GM21526 (cell line): ENCODE measurements at regions not wholly inside any gene's neighbourhood (a gene's known extent, or its start where the extent isn't known, plus 50 kb on each side); places are given as distances from the start of the nearest gene placed in this dataset.
"Not testable (repeated sequence)": the region's sequence is repeated elsewhere in the genome, so short reads cannot be mapped to it uniquely, and the experiment has no call there.

Experiments used
- ATAC-seq: cut with Tn5 transposase; IDR thresholded peaks from one replicate; pipeline ENCODE4 v1.9.1; 2021; ENCODE audit warnings: moderate library complexity; ENCODE audit not compliant: unreplicated experiment, low FRiP score

DNA sequence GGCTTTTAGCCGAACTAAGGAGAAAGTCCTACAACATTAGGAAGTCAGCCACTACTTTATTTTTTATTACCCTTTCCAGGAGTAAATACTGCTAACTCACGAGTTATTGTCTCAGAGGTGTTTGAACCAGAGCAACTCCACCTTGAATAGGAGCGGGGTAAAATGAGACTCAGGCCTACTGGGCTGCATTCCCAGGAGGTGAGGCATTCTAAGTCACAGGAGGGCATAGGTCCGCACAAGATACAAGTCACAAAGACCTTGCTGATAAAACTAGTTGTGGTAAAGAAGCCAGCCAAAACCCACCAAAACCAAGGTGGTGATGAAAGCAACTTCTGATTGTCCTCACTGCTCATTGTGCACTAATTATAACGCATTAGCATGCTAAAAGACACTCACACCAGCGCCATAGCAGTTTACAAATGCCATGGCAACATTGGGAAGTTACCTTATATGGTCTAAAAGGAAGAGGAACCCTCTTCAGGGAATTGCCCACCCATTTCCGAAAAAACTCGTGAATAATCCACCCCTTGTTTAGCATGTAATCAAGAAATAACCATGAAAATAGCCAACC is 555.9 kb downstream of the IGSF11 start:
- ATAC-seq, result no peak

DNA sequence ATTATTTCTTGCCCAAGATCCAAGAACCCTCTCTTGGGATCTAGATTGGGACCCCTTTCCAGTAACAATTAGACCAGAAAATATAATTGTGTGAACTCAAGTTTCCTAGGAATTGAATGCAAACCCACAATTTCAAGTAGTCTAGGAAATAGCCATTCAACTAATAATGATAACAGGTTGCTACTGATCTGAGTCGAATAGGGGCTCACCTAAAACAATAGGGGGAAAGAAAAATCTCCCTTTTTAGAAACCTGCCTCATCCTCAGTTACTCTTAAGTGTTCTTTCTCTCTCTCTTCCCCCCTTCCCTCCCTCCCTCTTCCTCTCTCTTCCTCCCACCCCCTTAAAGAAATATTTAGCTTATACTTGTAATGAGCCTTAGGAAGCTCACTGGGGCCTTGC is 555.3 kb downstream of the IGSF11 start:
- no peak for ATAC-seq

DNA sequence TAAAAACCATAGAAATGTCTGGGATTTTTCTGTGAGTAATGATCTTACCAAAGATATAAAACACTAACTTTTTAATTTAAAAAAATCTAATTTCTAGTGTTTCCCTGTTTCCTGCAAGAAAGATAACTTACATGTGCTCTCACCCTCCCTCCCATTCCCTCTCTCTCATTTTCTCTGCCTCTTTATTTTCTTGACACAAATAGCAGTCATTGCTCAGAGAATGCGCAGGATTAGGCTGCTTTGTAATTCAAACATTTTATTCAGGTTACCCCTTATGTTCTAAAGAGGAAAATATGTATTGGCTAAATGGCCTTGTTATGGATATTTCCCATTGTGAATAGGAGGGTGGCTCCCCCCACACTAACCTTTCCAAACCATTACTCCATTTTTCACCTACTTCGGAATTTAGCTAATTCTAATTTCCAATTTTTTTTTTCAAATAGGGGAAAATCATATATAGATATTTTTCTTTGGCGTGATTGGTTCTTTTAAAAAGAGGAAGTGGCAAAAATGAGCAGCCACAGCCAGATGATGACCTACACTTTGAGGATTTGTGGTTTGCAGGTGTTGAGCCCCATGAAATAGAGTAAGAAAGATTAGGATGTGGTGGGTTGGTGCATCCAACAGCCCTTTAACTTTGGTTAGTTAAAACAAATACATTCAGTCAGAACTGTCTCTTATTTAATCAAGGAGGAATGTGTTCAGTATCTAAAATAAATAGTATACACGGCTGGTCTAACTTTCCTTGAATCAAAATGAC is 554.4 kb downstream of the IGSF11 start:
- peak; percentile 85 for ATAC-seq

DNA sequence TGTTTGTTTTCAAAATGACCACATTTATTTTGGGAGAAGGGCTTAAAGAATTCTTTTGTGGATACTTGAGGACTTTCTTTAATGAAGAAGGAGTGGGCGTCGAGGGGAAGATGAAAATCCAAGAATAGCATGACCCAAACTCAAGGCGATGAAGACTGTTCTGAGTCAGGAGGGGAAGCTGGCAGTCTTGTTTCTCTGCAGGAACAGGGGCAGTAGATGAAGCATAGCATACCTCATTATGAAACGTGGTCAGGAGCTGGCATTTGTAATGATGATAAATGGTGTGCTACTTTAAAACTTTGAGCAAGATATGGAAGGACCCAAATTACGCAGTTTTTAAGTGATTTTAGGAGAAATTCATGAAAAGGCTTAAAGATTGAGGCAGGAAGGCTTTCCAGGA is 549.0 kb downstream of the IGSF11 start:
- no peak for ATAC-seq

DNA sequence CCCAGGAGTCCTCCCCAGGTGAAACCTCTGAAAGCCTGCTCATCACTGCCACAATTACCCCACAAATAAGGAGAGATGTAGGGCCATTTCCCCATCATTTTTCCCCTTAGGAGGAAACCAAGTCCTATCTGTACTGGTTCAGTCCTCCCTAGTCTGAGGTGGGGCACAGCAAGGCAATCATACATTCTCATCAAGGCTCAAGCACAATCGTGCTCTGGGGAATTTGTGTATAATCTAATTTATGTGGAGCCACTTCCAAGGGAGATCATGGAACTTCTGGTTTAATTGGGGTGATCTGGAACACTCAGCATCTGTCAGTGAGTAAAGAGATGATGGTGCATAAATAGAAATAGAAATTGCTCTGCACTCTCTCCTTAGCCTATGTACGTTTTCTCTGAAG is 546.9 kb downstream of the IGSF11 start:
- ATAC-seq, result no peak

DNA sequence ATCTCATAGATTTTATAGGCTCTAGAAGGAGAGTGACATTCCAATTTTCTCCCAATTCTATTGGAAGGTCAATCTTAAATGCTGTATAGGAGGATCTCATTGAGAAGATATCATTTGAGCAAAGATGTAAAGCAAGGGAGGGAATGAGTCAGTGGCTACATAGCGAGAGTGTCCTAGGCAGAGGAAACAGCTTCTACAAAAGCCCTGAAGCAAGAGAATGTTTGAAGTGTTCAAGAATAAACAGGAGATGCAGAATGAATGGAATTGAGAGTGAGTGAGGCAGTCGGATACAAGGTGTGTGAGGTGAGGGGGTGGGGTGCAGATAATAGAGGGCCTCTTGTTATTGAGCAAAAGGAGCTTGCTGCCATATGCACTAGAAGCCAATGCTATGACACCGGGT is 545.9 kb downstream of the IGSF11 start:
- ATAC-seq, result no peak

DNA sequence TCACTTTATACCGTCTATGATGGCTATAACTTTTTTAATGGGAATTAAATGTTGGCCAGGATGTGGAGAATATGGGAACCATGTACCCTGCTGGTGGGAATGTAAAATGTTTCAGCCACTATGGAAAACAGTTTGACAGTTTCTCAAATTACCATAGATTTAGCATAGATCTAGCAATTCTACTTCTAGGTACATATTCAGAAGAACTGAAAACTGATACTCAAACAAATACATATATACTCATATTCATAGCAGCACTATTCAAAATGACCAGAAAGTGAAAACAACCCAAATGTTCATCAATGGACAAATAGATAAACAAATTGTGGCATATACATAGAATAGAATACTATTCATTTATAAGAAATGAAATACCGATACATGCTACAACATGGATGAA is 539.4 kb downstream of the IGSF11 start:
- ATAC-seq, result no peak

DNA sequence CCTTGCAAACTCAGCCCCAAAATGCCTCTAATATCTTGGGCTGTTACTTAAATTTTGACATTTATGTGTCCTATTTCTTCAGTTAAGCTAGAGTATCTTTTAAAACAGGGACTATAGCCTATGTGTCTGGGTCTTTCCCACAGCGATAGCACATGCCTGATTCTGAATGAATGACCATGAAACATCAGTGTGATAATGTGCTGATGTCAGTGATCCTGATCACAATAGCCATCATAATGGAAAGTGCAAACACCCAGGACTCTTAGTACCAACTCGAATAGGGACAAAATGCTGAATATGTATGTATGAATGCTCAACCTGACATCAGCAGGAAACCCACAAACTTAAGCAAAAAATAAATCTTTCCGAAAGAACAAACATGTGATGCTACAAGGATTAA is 537.4 kb downstream of the IGSF11 start:
- no peak for ATAC-seq

DNA sequence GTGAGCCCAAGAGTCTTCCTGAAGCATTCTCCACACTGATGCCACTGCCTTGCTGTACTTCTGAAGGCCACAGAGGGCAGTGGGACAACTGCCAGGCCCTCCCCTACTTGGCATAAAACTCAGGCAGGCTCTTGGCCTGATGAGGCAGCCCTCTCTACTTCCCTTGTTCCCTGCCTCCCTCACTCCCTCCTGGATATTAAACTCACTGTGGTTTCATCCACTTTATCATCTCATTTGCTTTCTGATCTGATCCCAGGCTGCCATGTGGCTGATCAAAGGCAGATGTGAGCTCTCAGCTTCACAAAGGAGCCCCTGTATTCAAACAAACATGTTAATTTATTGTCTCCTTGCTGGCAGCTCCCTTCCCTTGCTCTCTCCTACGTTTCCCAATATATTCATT is 533.5 kb downstream of the IGSF11 start:
- ATAC-seq, result no peak

DNA sequence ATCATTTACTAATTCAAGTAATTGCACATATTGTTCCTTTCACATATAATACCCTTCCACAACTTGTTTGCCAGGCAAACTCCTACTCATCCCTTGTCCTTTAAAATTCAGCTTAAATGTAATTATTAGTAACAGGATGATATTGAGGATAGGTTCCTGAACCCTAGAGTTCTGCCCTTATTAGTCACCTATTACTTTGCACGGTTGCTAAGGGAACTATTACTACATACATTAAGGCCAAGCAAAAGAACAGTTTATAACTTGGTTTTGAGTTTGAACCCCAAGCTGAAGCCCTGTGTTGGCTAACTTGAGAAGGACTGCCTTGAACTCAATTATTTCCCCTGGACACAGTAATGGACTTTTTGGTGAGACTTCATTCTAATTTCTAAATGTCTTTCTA is 529.7 kb downstream of the IGSF11 start:
- no peak for ATAC-seq

DNA sequence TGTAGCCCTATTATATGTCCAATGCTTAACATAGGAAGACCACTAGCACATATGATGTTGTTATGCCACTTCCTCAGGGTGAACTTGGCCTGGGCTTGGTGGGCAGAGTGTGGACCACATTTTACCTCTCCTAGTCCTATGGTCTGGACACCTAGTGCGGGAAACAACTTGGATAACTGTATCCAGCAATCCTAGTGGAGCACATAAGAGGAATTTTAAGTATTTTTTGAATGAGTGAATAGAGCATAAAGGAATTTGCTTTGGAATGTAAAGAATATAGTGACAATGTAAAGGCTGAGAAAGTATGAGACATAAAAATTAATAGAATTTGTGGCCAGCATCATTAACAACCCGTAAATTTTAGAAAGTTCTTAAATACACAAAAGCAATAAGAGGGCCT is 528.9 kb downstream of the IGSF11 start:
- ATAC-seq, result no peak

DNA sequence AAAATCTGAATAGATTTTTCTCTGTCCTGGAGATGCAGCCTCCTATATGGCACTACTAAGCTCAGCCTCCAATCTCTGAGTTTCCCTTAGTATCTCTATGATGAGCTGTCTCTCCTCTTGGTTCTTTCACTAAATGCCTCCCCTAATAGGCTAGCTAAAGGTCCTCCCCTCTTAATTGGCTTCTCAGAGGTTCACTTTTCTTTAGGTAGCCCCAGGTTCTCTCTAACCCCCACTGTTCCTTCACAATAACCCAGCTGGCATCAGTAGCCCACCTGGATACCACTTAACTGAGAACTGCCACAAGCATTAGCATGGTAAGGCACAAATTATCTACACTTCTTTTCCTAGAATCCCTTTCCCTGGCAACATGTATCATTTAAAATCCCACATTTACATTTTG is 523.2 kb downstream of the IGSF11 start:
- ATAC-seq, result no peak

DNA sequence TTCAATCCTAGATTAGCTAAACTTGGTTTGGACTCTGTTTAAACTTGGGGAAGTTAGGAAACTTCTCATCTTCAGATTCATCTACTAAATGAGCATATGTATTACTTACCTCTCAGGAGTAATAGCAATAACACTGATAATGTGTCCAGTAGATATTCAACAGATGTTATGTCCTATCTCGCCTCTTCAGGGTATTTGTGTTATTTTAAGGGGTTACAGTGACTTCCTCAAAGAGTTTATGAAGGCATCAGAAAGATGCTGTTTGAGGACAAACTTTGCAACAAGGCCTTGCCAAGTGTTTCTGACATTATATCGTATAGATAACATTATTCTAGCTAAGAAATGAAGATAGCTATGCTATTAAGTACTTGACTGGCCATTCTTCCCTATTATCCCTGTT is 522.3 kb downstream of the IGSF11 start:
- ATAC-seq, result no peak

DNA sequence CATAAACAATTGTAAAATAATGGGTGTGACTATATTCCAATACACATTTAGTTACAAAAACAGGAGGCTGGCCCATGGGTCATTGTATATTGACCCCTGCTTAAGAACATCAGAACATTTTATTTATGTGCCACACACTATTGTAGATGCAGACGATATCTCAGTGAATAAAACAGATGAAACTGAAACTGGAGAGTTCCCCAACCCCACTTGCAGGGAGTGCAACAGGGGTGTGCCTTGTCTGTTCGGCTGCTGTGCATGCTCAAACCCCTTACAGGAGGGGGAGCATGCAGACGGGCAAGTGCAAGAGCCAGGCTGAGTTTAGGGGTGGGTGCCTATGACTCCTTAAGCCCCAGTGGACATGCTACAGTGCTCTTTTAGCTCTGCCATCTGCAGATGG is 509.6 kb downstream of the IGSF11 start:
- ATAC-seq, result no peak

DNA sequence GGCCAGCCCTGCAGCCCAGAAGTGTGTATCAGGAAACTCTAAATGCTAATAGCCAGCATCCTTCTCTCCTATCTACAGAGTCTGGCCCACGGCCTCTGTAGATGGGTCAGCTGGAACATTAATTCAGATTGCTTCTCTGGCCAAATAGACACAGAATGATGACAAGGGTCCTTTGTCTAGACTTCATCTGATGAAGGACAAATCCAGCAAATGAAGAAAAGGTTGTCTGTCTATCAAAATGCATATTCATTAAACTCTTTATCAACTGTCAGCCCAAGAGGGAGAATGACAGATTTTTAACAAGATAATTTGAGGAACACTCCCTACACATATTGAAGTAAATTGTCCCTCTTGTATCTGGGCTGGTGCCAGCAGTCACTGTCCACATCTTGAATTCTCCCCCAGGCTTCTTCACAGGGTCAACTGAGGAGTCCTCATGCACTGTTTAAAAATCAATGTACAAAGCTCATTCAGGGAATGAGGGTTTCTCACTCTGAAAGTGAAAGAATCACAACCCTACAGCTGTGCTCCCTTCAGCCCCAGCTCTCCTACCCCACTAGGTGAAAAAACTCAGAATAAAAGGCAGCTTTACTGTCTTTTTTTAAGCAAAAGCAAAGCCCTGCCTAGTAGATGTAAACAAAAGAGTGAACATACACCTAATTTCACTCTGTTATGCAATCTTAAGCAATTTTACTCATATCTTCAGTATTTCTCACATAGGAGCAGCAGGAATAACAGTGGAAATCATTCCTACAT is 507.7 kb downstream of the IGSF11 start:
- peak; percentile 86 for ATAC-seq

DNA sequence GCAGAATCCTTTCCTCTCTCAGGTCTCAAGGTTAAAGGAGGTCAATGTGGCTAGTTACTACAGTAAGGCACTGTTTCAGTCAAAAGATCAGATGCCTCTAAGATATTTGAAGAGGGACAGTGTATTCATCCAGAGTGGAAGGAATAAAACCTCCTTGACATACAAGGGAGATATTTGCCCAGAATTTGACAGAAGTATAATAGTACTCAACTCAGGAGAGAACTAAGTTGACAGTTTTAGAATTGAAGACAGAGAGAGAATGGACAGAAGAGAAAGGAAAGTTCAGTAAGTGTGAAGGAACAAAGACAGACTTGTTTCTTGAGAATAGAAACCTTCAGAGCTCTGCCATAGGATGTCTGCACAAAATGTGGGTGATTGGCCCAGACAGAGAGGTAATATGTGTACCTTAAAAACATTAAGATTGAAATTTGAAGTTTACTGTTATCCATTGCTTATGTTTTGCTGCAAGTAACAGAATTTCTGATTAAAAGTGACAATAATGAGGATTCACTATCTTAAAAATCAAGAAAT is 507.1 kb downstream of the IGSF11 start:
- ATAC-seq, result peak; percentile 45

DNA sequence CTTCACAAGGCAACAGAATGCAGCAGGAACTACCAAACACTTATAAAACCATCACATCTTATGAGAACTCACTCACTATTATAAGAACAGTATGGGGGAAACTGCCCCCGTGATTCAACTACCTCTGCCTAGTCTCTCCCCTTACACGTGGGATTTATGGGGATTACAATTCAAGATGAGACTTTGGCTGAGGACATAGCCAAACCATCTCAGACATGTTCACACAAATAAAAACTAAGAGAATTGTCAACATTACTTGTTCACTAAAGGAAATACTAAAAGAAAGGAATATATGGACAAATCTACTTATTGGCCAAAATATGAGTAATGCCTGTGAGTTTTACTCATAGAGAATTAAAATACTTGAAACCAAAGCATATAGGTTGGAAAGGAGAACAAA is 505.1 kb downstream of the IGSF11 start:
- no peak for ATAC-seq

DNA sequence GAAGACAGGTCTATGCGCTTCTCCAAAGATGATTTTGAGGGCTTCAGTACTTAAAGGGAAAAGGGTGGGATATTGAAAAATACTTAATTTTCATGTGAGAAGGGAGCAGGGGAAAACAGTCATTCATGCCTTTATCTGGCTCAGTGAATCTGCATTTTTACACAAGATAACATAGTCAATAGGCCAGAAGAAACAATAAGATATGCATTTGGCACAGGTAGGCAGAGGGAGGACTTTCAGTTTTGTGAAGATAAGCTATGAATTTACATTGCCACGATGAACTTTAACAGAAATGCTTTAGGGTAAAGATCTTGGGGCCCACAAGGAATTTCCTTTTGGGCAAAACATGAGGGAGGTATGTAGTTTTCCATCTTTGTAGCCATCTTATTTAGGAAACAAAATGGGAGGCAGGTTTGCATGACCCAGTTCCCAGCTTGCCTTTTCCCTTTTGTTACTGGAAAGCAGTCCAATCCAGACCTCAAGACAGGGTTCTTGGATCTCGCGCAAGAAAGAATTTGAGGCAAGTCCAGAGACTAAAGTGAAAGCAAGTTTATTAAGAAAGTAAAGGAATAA is 504.2 kb downstream of the IGSF11 start:
- ATAC-seq, result no peak

DNA sequence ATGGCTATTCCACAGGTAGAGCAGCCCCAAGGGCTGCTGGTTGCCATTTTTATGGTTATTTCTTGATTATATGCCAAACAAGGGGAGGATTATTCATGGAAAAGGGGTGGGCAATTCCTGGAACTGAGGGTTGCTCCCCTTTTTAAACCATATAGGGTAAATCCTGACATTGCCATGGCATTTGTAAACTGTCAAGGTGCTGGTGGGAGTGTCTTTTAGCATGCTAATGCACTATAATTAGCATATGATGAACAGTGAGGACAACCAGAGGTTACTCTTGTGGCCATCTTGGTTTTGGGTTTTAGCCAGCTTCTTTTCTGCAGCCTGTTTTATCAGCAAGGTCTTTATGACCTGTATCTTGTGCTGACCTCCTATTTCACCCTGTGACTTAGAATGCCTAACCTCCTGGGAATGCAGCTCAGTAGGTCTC is 503.7 kb downstream of the IGSF11 start:
- ATAC-seq, result not testable (repeated sequence)

DNA sequence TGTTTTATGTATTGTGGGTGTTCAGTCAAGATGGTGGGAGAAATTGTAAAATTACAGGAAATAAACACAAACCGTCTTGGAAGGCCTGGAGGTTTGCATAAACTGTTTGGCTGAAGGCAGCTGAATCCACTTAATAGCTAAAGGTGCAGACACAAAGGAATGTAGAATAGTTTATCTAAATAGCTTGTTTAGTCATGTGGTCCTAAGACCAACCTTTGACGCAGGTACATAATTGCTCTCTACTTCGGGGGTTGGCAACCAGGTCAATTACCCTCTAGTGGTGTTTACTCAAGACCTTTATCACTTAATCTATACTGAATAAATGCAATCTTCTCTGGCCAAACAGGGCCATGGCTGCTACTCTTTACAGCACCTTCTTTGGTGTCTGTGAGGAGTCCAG is 502.8 kb downstream of the IGSF11 start:
- ATAC-seq, result no peak

DNA sequence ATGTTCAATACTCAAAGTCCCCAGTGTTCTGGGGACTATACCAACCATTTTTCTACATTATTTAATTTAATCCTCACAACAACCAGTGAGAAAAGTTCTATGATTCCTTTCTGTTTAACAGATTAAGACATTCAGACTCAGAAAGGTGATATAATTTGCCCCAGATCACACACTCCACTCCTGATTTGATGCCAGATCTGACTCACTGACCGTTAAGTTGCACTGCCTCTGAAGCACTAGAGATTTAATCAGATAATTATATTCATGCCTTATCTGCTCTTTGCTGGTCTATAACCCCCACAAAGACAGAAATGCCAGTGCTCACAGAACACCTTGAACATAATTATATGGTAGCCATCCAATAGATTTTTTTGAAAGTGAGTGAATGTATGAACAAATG is 501.0 kb downstream of the IGSF11 start:
- no peak for ATAC-seq
